ENCODE measurements at regions not wholly inside any gene's neighbourhood (a gene's known extent, or its start where the extent isn't known, plus 50 kb on each side); places are given as distances from the start of the nearest gene placed in this dataset.

DNA sequence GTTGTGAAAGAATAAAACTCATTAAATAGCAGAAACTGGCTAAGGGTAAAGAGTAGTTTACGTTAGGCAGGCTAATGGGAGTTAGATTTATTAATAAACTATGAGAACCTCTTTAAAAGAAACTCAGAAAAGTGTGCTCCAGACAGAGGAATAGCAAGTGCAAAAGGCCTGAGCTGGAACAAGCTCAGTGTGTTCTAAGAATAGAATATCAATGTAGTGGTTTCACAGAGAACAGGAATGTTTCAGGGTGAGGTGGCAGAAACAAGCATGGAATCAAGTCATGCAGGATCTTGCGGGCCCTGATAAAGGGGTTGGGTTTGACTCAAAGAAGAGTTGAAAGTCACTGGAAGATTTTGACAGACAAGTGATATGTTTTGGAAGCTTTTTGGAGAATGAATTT is 164.0 kb upstream of the HS3ST3A1 start:
- POLR2A ChIA-PET, result no interaction called here

DNA sequence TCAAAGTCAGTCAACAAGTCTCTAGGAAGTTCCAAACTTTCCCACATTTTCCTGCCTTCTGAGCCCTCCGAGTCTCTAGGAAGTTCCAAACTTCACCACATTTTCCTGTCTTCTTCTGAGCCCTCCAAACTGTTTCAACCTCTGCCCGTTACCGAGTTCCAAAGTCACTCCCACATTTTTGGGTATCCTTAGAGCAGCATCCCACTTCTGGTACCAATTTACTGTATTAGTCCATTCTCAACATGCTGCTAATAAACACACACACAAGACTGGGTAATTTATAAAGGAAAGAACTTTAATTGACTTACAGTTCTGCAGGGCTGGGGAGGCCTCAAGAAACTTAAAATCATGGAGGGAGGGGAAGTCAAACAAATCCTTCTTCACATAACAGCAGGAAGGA is 169.0 kb upstream of the HS3ST3A1 start:
- ChIA-PET CTCF (no interaction called here), POLR2A (no interaction called here)
- no peaks in the 10 kb centered on the region for H3K4me1 Mint-ChIP-seq (ENCODE audit: low read depth)
- H3K27me3 Mint-ChIP-seq (ENCODE audit: low read depth), result no peaks in the 10 kb centered on the region
- no peak overlapping the region for H3K4me3 Mint-ChIP-seq
- no peaks in the 10 kb centered on the region for H3K36me3 Mint-ChIP-seq (ENCODE audit: low read depth)
- no peak for DNase-seq
- no peak overlapping the region for H3K27ac Mint-ChIP-seq
- H3K9me3 Mint-ChIP-seq (ENCODE audit: insufficient read depth), result peaks cover 9% of the 10 kb centered on the region
- ATAC-seq, result no peak

More for the DNA sequence above, 164.0 kb upstream of the HS3ST3A1 start:
- ATAC-seq (no peak), DNase-seq (no peak)
- H3K4me3 Mint-ChIP-seq, result no peak overlapping the region
- no peaks in the 10 kb centered on the region for H3K27me3 Mint-ChIP-seq (ENCODE audit: low read depth)
- CTCF ChIA-PET, result interaction anchor here (1.0 kb wide), 1 partner anchor 10 kb away, joined by 3 read pairs; no protein-coding TSS in a partner anchor
- H3K27ac Mint-ChIP-seq, result no peak overlapping the region
- peaks cover 6% of the 10 kb centered on the region for H3K9me3 Mint-ChIP-seq (ENCODE audit: insufficient read depth)
- H3K36me3 Mint-ChIP-seq (ENCODE audit: low read depth), result no peaks in the 10 kb centered on the region
- H3K4me1 Mint-ChIP-seq (ENCODE audit: low read depth), result no peaks in the 10 kb centered on the region

- ChIA-PET POLR2A (no interaction called here), CTCF (interaction anchor here (0.8 kb wide), 1 partner anchor 9 kb away, joined by 3 read pairs; no protein-coding TSS in a partner anchor)
- Mint-ChIP-seq H3K27me3 (ENCODE audit: low read depth) (no peaks in the 10 kb centered on the region), H3K27ac (no peak overlapping the region), H3K9me3 (ENCODE audit: insufficient read depth) (peaks cover 11% of the 10 kb centered on the region), H3K36me3 (ENCODE audit: low read depth) (no peaks in the 10 kb centered on the region), H3K4me3 (no peak overlapping the region), H3K4me1 (ENCODE audit: low read depth) (no peaks in the 10 kb centered on the region)
- ATAC-seq, result no peak
- no peak for DNase-seq
Measured at GRCh38 chr17:13775450-13775849, 173.7 kb upstream of the HS3ST3A1 start.

DNA sequence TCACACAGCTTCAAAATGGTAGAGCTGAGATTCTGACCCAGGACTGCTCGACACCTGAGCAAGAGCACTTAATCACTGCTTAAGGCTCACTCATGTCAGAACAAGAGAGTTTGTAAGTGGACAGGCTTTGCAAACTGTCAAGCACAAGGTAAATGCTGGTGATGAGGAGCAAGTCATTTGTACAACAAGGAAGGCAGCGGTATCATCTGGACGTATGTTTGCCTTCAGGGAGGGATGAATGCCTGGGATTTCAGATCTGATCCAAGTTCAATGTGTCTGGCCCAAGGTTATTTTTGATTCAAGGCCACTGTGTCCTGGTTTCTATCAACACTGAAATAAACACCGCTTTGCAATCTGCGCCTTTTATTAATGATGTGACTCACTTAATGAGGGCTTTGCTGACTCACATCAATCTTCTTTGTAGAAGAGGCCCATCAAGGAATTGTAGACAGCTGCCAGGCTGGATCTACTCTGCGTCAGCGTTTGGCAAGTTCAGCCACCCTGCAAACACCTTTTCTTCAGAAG is 174.4 kb upstream of the HS3ST3A1 start:
- H3K36me3 Mint-ChIP-seq (ENCODE audit: low read depth), result no peaks in the 10 kb centered on the region
- no peak for ATAC-seq
- no peaks in the 10 kb centered on the region for H3K4me1 Mint-ChIP-seq (ENCODE audit: low read depth)
- H3K27ac Mint-ChIP-seq, result no peak overlapping the region
- CTCF ChIA-PET, result no interaction called here
- DNase-seq, result no peak
- H3K9me3 Mint-ChIP-seq (ENCODE audit: insufficient read depth), result peaks cover 5% of the 10 kb centered on the region
- no peaks in the 10 kb centered on the region for H3K27me3 Mint-ChIP-seq (ENCODE audit: low read depth)
- H3K4me3 Mint-ChIP-seq, result no peak overlapping the region
- POLR2A ChIA-PET, result no interaction called here

DNA sequence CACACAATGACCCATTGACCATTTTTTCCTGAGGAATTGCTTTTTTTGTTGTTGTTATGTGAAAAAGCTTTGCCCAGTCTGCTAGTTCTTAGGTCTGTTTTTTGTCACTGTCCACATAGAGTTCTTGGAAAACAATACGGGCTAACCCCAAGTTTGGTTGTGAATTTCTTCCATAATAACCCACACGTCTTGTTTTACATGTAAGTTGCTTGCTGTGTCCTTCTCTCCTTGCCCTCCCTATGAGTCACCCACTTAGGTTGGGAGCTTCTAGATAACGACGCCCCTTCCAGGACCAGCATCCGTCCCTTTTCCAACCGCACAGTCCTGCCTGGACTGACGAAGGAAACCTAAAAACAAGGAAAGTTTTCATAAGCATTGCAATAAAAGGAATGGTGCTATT is 175.3 kb upstream of the HS3ST3A1 start:
- Mint-ChIP-seq H3K36me3 (ENCODE audit: low read depth) (no peaks in the 10 kb centered on the region), H3K9me3 (ENCODE audit: insufficient read depth) (peaks cover 5% of the 10 kb centered on the region), H3K4me1 (ENCODE audit: low read depth) (no peaks in the 10 kb centered on the region), H3K27me3 (ENCODE audit: low read depth) (no peaks in the 10 kb centered on the region), H3K4me3 (no peak overlapping the region), H3K27ac (no peak overlapping the region)
- no peak for DNase-seq
- CTCF ChIA-PET, result no interaction called here
- ATAC-seq, result no peak
- POLR2A ChIA-PET, result no interaction called here

DNA sequence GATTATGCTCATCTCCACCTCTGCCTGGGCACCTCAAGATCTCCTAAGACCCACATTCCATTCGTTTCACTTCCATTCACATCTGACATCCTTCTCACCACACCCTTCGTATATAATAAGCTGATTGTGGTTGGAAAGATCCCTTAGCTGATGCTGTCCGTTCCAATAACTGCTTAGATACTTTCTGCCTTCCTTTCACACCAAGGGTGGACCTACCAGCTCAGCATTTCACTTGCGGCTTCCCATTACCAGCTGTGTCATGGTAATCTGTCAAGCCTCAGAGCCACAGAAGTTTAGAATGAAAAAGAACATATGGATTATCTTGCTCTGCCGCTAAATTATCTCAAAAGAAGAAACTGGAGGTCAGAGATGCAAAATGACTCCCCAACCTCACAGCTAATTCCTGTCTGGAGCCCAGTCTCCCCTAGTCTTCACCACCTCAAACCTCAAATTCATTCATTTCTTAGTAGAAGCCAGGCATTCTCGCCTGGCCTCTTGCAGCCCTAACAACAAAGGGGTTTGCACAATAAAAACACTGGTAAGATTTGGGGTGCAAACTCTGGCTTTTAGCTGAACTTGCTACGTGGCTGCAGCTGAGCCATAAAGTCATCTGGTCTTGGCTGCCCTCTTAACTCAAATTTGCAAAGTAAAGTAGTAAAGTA is 182.8 kb upstream of the HS3ST3A1 start:
- ChIA-PET CTCF (no interaction called here), POLR2A (no interaction called here)
- Mint-ChIP-seq H3K4me1 (ENCODE audit: low read depth) (no peaks in the 10 kb centered on the region), H3K36me3 (ENCODE audit: low read depth) (no peaks in the 10 kb centered on the region), H3K4me3 (no peak overlapping the region), H3K27me3 (ENCODE audit: low read depth) (no peaks in the 10 kb centered on the region), H3K27ac (no peak overlapping the region), H3K9me3 (ENCODE audit: insufficient read depth) (peaks cover 5% of the 10 kb centered on the region)
- no peak for DNase-seq
- no peak for ATAC-seq

GRCh38 chr17:13785981-13786598 is 184.4 kb upstream of the HS3ST3A1 start:
- Mint-ChIP-seq H3K9me3 (ENCODE audit: insufficient read depth) (no peaks in the 10 kb centered on the region), H3K27me3 (ENCODE audit: low read depth) (no peaks in the 10 kb centered on the region), H3K27ac (no peak overlapping the region), H3K4me3 (no peak overlapping the region), H3K4me1 (ENCODE audit: low read depth) (no peaks in the 10 kb centered on the region), H3K36me3 (ENCODE audit: low read depth) (no peaks in the 10 kb centered on the region)
- ATAC-seq (no peak), DNase-seq (no peak)
- ChIA-PET CTCF (no interaction called here), POLR2A (no interaction called here)

- POLR2A ChIA-PET, result no interaction called here
- Mint-ChIP-seq H3K4me3 (no peak overlapping the region), H3K27me3 (ENCODE audit: low read depth) (no peaks in the 10 kb centered on the region), H3K4me1 (ENCODE audit: low read depth) (no peaks in the 10 kb centered on the region), H3K9me3 (ENCODE audit: insufficient read depth) (no peaks in the 10 kb centered on the region), H3K27ac (no peak overlapping the region), H3K36me3 (ENCODE audit: low read depth) (no peaks in the 10 kb centered on the region)
- no peak for ATAC-seq
- no peak for DNase-seq
- CTCF ChIA-PET, result interaction anchor here (0.7 kb wide), 1 partner anchor 602 kb away, joined by 3 read pairs; no protein-coding TSS in a partner anchor
Measured at GRCh38 chr17:13787636-13788035, 185.9 kb upstream of the HS3ST3A1 start.

DNA sequence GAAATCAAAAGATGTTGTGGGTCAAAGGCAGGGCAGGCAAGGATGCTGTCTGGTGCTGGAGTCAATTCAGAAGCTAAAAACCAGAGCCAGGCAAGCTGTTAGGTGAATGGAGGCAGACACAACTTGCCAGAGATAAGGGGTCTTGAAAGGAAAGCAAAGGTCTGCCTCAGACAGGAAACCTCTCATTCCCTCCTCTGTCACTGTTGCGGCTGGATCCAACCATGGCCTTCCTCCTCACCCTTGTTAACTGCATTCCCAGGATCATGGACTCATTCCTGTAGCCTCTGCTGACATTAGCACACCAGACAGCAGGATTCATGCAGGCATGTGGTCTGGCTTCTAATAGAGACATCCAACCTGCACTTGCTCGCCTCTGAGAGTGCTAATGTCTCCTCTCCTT is 186.7 kb upstream of the HS3ST3A1 start:
- CTCF ChIA-PET, result no interaction called here
- Mint-ChIP-seq H3K27me3 (ENCODE audit: low read depth) (no peaks in the 10 kb centered on the region), H3K4me1 (ENCODE audit: low read depth) (no peaks in the 10 kb centered on the region), H3K4me3 (no peak overlapping the region), H3K9me3 (ENCODE audit: insufficient read depth) (no peaks in the 10 kb centered on the region), H3K36me3 (ENCODE audit: low read depth) (no peaks in the 10 kb centered on the region), H3K27ac (no peak overlapping the region)
- ATAC-seq (no peak), DNase-seq (no peak)
- POLR2A ChIA-PET, result no interaction called here

DNA sequence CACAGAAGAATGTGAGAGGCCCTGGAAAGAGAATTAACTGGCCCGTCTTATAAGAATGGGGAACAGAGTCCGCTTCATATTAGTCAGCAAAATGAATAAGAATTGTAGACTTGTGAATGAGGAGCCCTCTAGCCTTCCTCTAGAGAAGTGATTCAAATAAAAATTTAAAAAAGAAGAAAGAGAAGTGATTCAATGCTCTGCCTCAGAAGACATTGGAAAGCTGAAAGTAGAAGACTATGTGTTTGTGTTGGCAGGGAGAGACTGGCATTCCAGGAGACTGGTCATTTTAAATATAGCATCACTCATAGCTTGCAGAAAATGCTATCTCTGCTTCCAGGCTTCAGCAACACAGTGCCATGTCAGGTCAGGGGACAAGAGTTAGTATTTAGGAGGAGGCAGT is 190.6 kb upstream of the HS3ST3A1 start:
- ATAC-seq, result no peak

DNA sequence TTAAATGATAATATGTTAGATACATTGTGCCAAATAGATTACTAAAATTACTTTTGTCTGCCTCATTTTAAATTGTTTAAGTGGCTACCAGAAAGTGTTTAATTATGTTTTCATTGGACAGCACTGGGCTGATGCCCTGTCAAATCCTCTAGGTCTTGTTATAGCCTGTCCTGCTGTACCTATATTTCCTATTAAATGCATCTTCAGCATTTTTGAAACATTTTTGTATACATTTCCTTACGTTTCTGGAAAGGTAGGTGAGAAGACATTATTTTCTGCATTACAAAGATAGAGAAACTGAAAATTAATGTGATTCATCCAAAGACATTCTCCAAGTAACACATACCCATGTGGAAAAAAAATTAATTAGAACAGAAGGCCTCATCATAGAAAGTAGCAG is 192.2 kb upstream of the HS3ST3A1 start:
- ATAC-seq (no peak), DNase-seq (no peak)
- Mint-ChIP-seq H3K36me3 (ENCODE audit: low read depth) (no peaks in the 10 kb centered on the region), H3K4me1 (ENCODE audit: low read depth) (no peaks in the 10 kb centered on the region), H3K4me3 (no peak overlapping the region), H3K27me3 (ENCODE audit: low read depth) (no peaks in the 10 kb centered on the region), H3K27ac (no peak overlapping the region), H3K9me3 (ENCODE audit: insufficient read depth) (no peaks in the 10 kb centered on the region)
- ChIA-PET CTCF (interaction anchor here (1.2 to 1.3 kb wide), 2 partner anchors 9 to 14 kb away, joined by 3 to 4 read pairs; no protein-coding TSS in a partner anchor), POLR2A (no interaction called here)

More for the DNA sequence above, 190.6 kb upstream of the HS3ST3A1 start:
- POLR2A ChIA-PET, result no interaction called here
- no peaks in the 10 kb centered on the region for H3K9me3 Mint-ChIP-seq (ENCODE audit: insufficient read depth)
- no peaks in the 10 kb centered on the region for H3K4me1 Mint-ChIP-seq (ENCODE audit: low read depth)
- CTCF ChIA-PET, result no interaction called here
- DNase-seq, result no peak
- H3K36me3 Mint-ChIP-seq (ENCODE audit: low read depth), result no peaks in the 10 kb centered on the region
- no peak overlapping the region for H3K4me3 Mint-ChIP-seq
- H3K27ac Mint-ChIP-seq, result no peak overlapping the region
- H3K27me3 Mint-ChIP-seq (ENCODE audit: low read depth), result no peaks in the 10 kb centered on the region

GRCh38 chr17:13797863-13798262 is 196.1 kb upstream of the HS3ST3A1 start:
- H3K4me3 Mint-ChIP-seq, result no peak overlapping the region

More at GRCh38 chr17:13797863-13798262, 196.1 kb upstream of the HS3ST3A1 start:
- Mint-ChIP-seq H3K36me3 (ENCODE audit: low read depth) (no peaks in the 10 kb centered on the region), H3K27ac (no peak overlapping the region), H3K4me1 (ENCODE audit: low read depth) (no peaks in the 10 kb centered on the region), H3K27me3 (ENCODE audit: low read depth) (no peaks in the 10 kb centered on the region), H3K9me3 (ENCODE audit: insufficient read depth) (no peaks in the 10 kb centered on the region)
- no peak for DNase-seq
- no peak for ATAC-seq
- ChIA-PET CTCF (no interaction called here), POLR2A (no interaction called here)
